ENCODE measurements at regions not wholly inside any gene's neighbourhood (a gene's known extent, or its start where the extent isn't known, plus 50 kb on each side); places are given as distances from the start of the nearest gene placed in this dataset.

- Histone ChIP-seq H3K4me1 (no peaks in the 10 kb centered on the region), H3K4me3 (no peak overlapping the region), H3K36me3 (no peaks in the 10 kb centered on the region), H3K27me3 (ENCODE audit: low read depth) (no peaks in the 10 kb centered on the region), H3K27ac (replicated peaks) (no peak overlapping the region), H3K9me3 (replicated peaks) (peaks cover 33% of the 10 kb centered on the region)
- intact Hi-C loops (cut with micrococcal nuclease): no loop called here
- TF ChIP-seq CTCF (IDR thresholded peaks at IDR 0.05; ENCODE audit: borderline replicate concordance): no peak
- DNase-seq: no peak
Measured at GRCh38 chr15:97030251-97030650, 699.8 kb downstream of the NR2F2 start.

- TF ChIP-seq CTCF (IDR thresholded peaks at IDR 0.05; ENCODE audit: borderline replicate concordance): no peak
- intact Hi-C loops (cut with micrococcal nuclease): no loop called here
- H3K27me3 ChIP-seq (ENCODE audit: low read depth): no peaks in the 10 kb centered on the region
- DNase-seq: no peak
- H3K4me3 ChIP-seq: no peak overlapping the region
- no peak overlapping the region for H3K27ac ChIP-seq (replicated peaks)
- no peaks in the 10 kb centered on the region for H3K36me3 ChIP-seq
- H3K4me1 ChIP-seq: no peaks in the 10 kb centered on the region
- H3K9me3 ChIP-seq (replicated peaks): peaks cover 21% of the 10 kb centered on the region
Measured at GRCh38 chr15:97036301-97036700, 705.8 kb downstream of the NR2F2 start.

- H3K27ac ChIP-seq (replicated peaks): no peak overlapping the region
- H3K9me3 ChIP-seq (replicated peaks): peaks cover 14% of the 10 kb centered on the region
- intact Hi-C loops (cut with micrococcal nuclease): no loop called here
- no peaks in the 10 kb centered on the region for H3K4me1 ChIP-seq
- no peaks in the 10 kb centered on the region for H3K36me3 ChIP-seq
- H3K4me3 ChIP-seq: no peak overlapping the region
- no peak for DNase-seq
- no peak for TF ChIP-seq CTCF (IDR thresholded peaks at IDR 0.05; ENCODE audit: borderline replicate concordance)
- no peaks in the 10 kb centered on the region for H3K27me3 ChIP-seq (ENCODE audit: low read depth)
Measured at GRCh38 chr15:97037080-97037479, 706.6 kb downstream of the NR2F2 start.

GRCh38 chr15:97045666-97046421 lies 715.3 kb downstream of the NR2F2 start:
- intact Hi-C loops (cut with micrococcal nuclease): no loop called here
- Histone ChIP-seq H3K9me3 (replicated peaks) (no peaks in the 10 kb centered on the region), H3K36me3 (no peaks in the 10 kb centered on the region), H3K4me1 (no peaks in the 10 kb centered on the region), H3K27me3 (ENCODE audit: low read depth) (no peaks in the 10 kb centered on the region), H3K27ac (replicated peaks) (no peak overlapping the region), H3K4me3 (no peak overlapping the region)
- TF ChIP-seq CTCF (IDR thresholded peaks at IDR 0.05; ENCODE audit: borderline replicate concordance): no peak
- no peak for DNase-seq

- no peaks in the 10 kb centered on the region for H3K36me3 ChIP-seq
- intact Hi-C loops (cut with micrococcal nuclease): no loop called here
- no peaks in the 10 kb centered on the region for H3K4me1 ChIP-seq
- DNase-seq: no peak
- TF ChIP-seq CTCF (IDR thresholded peaks at IDR 0.05; ENCODE audit: borderline replicate concordance): no peak
- H3K27ac ChIP-seq (replicated peaks): no peak overlapping the region
- H3K27me3 ChIP-seq (ENCODE audit: low read depth): no peaks in the 10 kb centered on the region
- H3K9me3 ChIP-seq (replicated peaks): no peaks in the 10 kb centered on the region
- no peak overlapping the region for H3K4me3 ChIP-seq
Measured at GRCh38 chr15:97052513-97052912, 722.0 kb downstream of the NR2F2 start.
